Spinal cord (tissue), 9 donors: ENCODE measurements at regions not wholly inside any gene's neighbourhood (a gene's known extent, or its start where the extent isn't known, plus 50 kb on each side); places are given as distances from the start of the nearest gene placed in this dataset.
A peak's percentile ranks its signal among the peaks of the same experiment; 100 is the strongest.

ENCODE experiments used
- DNase-seq, 6 donors: peaks; one replicate each; pipeline versions ENCODE4 v3.0.0 to v3.0.0-alpha.2; 2013 to 2015; ENCODE audit warnings: low spot score in 6 of 6, low read depth in 4 of 6
- H3K27ac ChIP-seq: one replicate; pipeline ENCODE4 v1.5.1; 2013; ENCODE audit warnings: low read depth, low read length, control low read depth
- H3K27me3 ChIP-seq: one replicate; pipeline ENCODE4 v1.6.1; 2013; ENCODE audit warnings: low read length; ENCODE audit not compliant: control insufficient read depth, insufficient read depth
- H3K36me3 ChIP-seq: one replicate; pipeline ENCODE4 v1.6.1; 2013; ENCODE audit warnings: low read length; ENCODE audit not compliant: control insufficient read depth, insufficient read depth
- H3K4me1 ChIP-seq: one replicate; pipeline ENCODE4 v1.6.1; 2013; ENCODE audit warnings: low read length; ENCODE audit not compliant: control insufficient read depth, insufficient read depth
- H3K4me3 ChIP-seq: one replicate; pipeline ENCODE4 v1.5.1; 2013; ENCODE audit warnings: low read depth, low read length, control low read depth
- H3K9me3 ChIP-seq: one replicate; pipeline ENCODE4 v1.6.1; 2013; ENCODE audit warnings: low read length; ENCODE audit not compliant: control insufficient read depth, insufficient read depth
- WGBS: methylation state at CpG from one replicate; pipeline ENCODE4 v1.1.5; 2013; ENCODE audit warnings: missing lambda C conversion rate; ENCODE audit not compliant: insufficient coverage; 5-methylcytosine and 5-hydroxymethylcytosine counted together
- donor health status: healthy.

DNA sequence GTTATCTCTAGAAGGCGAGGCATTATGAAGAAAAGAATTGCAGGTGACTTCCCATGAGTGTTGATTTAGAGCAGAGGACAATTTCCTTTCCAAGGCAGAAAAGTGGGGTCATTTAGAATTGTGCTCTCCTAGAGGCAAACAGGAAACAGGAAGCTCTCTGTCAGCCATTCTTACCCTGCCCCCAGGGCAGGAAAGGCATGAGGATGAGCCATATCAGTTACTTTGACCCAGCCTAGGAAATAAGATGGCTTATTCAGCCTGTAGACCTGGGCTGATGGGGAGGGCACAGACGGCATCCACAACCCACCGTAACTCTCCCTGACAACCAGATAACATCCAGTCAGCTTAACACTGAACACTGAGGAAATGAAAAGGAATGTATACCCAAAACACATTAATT, 88.8 kb upstream of the KDR start:
- Histone ChIP-seq H3K27me3 (no peaks in the 10 kb centered on the region), H3K36me3 (no peaks in the 10 kb centered on the region), H3K9me3 (no peaks in the 10 kb centered on the region), H3K4me3 (no peak overlapping the region), H3K27ac (no peak overlapping the region), H3K4me1 (no peaks in the 10 kb centered on the region)
- 100% methylated on average over 1 of the region's 3 CpGs for WGBS
- no peak for DNase-seq

DNA sequence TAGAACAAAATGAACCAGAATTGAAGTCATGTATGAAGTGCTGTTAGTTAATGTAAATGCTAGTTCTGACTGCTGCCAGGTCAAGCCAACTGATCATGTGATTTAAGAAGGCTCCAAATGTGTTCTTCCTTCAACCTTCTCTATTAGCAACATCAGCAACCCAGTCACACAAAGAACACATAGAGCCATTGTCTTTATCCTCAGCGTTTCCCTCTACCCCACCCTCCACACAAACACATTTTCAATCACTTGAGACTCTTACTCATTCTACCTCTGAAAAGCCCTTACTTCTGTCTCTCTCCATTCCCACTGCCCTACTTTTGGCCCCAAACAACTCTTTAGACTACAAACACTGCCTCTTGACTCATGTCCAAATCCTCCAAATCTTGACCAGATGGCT, 89.7 kb upstream of the KDR start:
- Histone ChIP-seq H3K36me3 (no peaks in the 10 kb centered on the region), H3K9me3 (no peaks in the 10 kb centered on the region), H3K4me1 (no peaks in the 10 kb centered on the region), H3K4me3 (no peak overlapping the region), H3K27me3 (no peaks in the 10 kb centered on the region), H3K27ac (no peak overlapping the region)
- WGBS = 41% methylated on average over 1 of the region's 1 CpG
- DNase-seq = no peak

DNA sequence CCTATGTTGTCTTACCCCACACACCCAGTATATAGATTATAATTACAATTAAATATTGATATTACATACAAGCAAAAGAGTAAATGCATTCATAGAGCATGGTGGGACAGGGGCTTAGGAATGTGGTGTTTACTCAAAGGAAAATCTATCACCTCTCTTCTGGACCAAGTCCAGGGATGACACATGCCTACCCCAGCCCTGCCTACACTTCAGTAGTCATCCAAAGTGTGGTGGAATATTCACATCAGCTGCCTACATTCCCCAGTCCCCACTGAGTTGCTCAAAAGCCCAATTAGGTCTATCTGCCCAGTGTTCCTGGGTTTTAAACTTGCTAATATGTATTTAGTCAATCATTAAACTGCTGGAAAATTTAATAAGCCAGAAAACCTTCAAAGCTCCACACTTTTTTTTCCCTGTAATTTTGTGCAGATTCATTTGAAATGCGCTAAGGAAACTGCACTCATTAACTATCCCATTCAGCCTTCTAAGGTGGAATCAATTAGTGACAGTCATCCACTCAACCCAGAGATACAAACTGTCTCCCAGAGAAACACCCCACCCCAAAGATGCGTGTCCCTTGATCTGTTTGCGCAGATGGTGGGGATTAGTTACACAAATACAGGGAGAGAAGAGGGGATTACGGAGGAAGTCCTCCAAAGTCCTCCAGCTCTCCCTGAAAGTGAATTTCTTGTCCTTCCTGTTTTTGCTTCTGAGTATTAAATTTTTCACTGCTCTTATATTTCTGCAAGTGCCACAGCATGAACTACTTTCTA, 91.7 kb upstream of the KDR start:
- H3K36me3 ChIP-seq = no peaks in the 10 kb centered on the region
- no peaks in the 10 kb centered on the region for H3K9me3 ChIP-seq
- H3K27ac ChIP-seq = no peak overlapping the region
- DNase-seq = peak in 3 of 6 donors; percentile 4 to 49 (median 18)
- no peaks in the 10 kb centered on the region for H3K27me3 ChIP-seq
- WGBS = 86% methylated on average over 1 of the region's 4 CpGs
- H3K4me1 ChIP-seq = no peaks in the 10 kb centered on the region
- H3K4me3 ChIP-seq = no peak overlapping the region

DNA sequence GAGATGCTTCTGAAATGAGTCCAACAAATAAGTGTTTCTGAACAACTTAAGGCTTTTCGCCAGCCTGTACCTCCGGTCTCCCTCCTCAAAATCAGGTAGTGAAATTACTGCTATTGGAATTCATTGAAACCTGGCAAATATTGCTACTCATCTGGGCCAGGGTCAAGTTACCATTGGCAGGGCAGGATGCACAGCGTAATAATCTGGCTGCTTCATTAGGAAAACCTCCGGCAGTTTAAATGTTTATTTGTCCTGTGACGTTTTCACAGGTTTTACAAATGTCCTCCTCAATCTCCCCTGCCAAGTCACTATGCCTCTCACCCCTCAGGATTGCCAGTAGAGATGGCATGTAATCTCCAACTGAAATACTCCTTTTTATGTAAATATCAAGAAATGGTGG, 92.6 kb upstream of the KDR start:
- H3K4me3 ChIP-seq = no peak overlapping the region
- 90% methylated on average over 2 of the region's 5 CpGs for WGBS
- H3K4me1 ChIP-seq = no peaks in the 10 kb centered on the region
- no peak for DNase-seq
- H3K36me3 ChIP-seq = no peaks in the 10 kb centered on the region
- H3K27ac ChIP-seq = no peak overlapping the region
- H3K9me3 ChIP-seq = no peaks in the 10 kb centered on the region
- no peaks in the 10 kb centered on the region for H3K27me3 ChIP-seq

DNA sequence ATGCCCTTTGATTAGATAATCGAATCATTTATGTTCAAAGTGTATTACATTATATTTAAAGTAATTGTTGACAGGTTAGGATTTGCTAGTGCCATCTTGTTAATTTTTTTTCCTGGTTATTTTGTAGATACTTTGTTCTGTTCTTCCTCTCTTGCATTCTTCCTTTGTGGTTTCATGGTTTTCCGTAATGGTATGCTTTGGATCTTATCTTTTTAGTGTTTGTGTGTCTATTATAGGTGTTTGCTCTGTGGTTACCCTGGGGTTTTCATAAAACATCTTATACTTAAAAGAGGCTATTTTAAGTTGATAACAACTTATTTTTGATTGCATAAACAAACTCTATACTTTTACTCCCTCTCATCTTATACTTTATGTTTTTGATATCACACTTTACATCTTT, 108.2 kb upstream of the SRD5A3 start:
- Histone ChIP-seq H3K27me3 (no peaks in the 10 kb centered on the region), H3K4me3 (no peak overlapping the region), H3K4me1 (no peaks in the 10 kb centered on the region), H3K36me3 (no peaks in the 10 kb centered on the region), H3K27ac (no peak overlapping the region), H3K9me3 (peaks cover 8% of the 10 kb centered on the region)
- no peak for DNase-seq
- no CpG with 5 or more reads among the region's 2 CpGs for WGBS

GRCh38 chr4:55238407-55238806, 107.6 kb upstream of the SRD5A3 start:
- Histone ChIP-seq H3K4me3 (no peak overlapping the region), H3K9me3 (peaks cover 8% of the 10 kb centered on the region), H3K4me1 (no peaks in the 10 kb centered on the region), H3K27me3 (no peaks in the 10 kb centered on the region), H3K36me3 (no peaks in the 10 kb centered on the region), H3K27ac (no peak overlapping the region)
- DNase-seq = no peak
- no CpG with 5 or more reads among the region's 2 CpGs for WGBS

- no peaks in the 10 kb centered on the region for H3K27me3 ChIP-seq
- no peak overlapping the region for H3K4me3 ChIP-seq
- H3K4me1 ChIP-seq = no peaks in the 10 kb centered on the region
- WGBS = 72% methylated on average over 12 of the region's 14 CpGs
- no peak overlapping the region for H3K27ac ChIP-seq
- no peak for DNase-seq
- no peaks in the 10 kb centered on the region for H3K36me3 ChIP-seq
- H3K9me3 ChIP-seq = peaks cover 8% of the 10 kb centered on the region
Measured at GRCh38 chr4:55241461-55241860, 104.6 kb upstream of the SRD5A3 start.

- Histone ChIP-seq H3K4me3 (no peak overlapping the region), H3K9me3 (peaks cover 8% of the 10 kb centered on the region), H3K4me1 (no peaks in the 10 kb centered on the region), H3K27ac (no peak overlapping the region), H3K36me3 (no peaks in the 10 kb centered on the region), H3K27me3 (no peaks in the 10 kb centered on the region)
- 89% methylated on average over 4 of the region's 4 CpGs for WGBS
- no peak for DNase-seq
Measured at GRCh38 chr4:55242506-55242905, 103.5 kb upstream of the SRD5A3 start.

DNA sequence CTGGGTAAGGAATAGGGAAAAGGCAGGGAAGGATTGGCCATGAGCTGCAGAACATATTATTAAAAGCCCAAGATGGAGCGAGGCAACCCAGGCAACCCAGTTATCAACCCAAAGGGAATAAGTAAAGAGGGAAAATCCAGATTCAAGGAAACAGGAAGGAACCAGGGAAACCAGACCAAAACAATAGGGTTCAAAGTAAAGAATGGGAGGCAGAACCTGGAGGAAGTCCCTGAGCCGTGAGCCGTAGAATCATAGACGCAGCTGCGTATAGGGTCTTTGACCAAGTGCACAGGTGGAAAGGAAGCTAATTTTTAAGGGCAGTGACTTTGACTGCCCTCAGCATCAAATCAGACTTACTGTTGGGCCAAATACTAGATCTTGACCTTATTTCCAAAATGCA, 98.5 kb upstream of the SRD5A3 start:
- Histone ChIP-seq H3K4me1 (no peaks in the 10 kb centered on the region), H3K36me3 (no peaks in the 10 kb centered on the region)
- 96% methylated on average over 4 of the region's 5 CpGs for WGBS

DNA sequence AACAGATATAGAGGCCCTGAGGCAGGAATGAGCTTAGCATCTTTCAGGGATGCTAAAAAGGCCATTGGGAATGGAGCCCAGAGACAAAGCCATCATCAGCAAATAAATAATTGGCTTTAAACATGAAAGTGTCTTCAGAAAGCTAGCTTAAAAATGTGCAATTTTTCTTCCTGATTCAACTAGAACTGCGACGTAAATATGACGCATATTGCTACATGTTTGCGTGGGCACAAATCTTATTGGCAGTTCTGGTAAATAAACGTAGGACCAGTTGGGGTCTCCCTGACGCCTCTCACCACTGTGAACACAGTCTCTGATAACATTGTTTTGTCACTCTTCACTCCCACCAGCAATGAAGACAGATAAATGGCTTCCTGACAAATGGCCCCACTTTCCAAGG, 97.3 kb upstream of the SRD5A3 start:
- Histone ChIP-seq H3K4me3 (no peak overlapping the region), H3K9me3 (no peaks in the 10 kb centered on the region), H3K4me1 (no peaks in the 10 kb centered on the region), H3K27ac (no peak overlapping the region), H3K36me3 (no peaks in the 10 kb centered on the region), H3K27me3 (no peaks in the 10 kb centered on the region)
- DNase-seq = no peak
- 89% methylated on average over 4 of the region's 6 CpGs for WGBS

More for the DNA sequence above, 98.5 kb upstream of the SRD5A3 start:
- Histone ChIP-seq H3K9me3 (no peaks in the 10 kb centered on the region), H3K27ac (no peak overlapping the region), H3K27me3 (no peaks in the 10 kb centered on the region), H3K4me3 (no peak overlapping the region)
- no peak for DNase-seq
